ENCODE measurements at regions not wholly inside any gene's neighbourhood (a gene's known extent, or its start where the extent isn't known, plus 50 kb on each side); places are given as distances from the start of the nearest gene placed in this dataset.

DNA sequence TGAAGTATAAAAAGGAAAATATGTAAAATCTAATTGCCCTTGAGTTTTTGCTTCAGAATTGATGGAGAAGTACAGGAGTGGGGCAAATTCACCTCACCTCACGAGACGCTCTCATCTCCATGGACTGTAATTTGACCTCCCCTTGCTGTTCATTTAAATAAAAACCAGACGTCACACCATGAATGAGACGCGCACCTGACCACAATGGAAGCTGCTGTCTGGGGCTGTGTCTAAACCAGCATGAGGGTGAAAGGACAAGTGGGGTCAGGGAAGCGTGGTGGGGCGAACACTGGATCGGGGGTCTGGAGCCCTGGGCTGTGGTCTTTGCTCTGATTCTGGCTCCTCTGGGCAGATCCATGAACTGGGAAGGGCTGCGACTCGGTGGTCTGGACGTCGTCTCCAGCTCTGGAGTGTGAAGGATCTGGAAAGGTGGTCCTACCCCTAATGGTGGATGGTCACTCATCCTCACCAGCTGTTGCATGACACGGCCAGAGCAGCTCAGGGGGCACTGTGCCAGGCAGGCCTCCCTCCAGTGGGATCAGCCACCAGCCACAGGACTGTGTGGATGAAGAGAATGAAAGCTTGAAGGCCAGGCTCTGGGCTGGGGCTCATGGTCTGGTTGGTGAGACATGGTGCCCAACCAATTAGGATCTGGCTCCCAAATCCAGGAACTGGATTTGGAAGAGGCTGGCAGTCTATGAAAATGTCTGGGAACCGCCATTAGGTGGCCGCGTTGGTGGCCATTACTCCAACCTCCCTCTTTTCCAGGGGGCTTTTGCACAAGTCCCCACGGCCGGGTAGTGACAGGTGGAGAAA lies 728.6 kb downstream of the PTPRU start:
- TF ChIP-seq, protein P1, sequence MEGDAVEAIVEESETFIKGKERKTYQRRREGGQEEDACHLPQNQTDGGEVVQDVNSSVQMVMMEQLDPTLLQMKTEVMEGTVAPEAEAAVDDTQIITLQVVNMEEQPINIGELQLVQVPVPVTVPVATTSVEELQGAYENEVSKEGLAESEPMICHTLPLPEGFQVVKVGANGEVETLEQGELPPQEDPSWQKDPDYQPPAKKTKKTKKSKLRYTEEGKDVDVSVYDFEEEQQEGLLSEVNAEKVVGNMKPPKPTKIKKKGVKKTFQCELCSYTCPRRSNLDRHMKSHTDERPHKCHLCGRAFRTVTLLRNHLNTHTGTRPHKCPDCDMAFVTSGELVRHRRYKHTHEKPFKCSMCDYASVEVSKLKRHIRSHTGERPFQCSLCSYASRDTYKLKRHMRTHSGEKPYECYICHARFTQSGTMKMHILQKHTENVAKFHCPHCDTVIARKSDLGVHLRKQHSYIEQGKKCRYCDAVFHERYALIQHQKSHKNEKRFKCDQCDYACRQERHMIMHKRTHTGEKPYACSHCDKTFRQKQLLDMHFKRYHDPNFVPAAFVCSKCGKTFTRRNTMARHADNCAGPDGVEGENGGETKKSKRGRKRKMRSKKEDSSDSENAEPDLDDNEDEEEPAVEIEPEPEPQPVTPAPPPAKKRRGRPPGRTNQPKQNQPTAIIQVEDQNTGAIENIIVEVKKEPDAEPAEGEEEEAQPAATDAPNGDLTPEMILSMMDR (optimal IDR thresholded peaks at IDR 0.05 in 1 of 3, IDR thresholded peaks at IDR 0.05 in 1 of 3, conservative IDR thresholded peaks at IDR 0.05 in 1 of 3; ENCODE audit: extremely low read depth in 1 of 3, insufficient read depth in 2 of 3, low read length in 3 of 3): no peak
- TF ChIP-seq EZH2 (IDR thresholded peaks at IDR 0.05; ENCODE audit: low read length): no peak
- Histone ChIP-seq H4K20me1 (ENCODE audit: control insufficient read depth, extremely low read depth, insufficient read depth, low read length) (no peaks in the 10 kb centered on the region), H3K79me2 (ENCODE audit: control insufficient read depth, insufficient read depth, low read length) (no peaks in the 10 kb centered on the region), H3K4me3 (ENCODE audit: control insufficient read depth in 2 of 3, extremely low read depth in 1 of 3, insufficient read depth in 2 of 3, low read depth in 1 of 3, low read length in 3 of 3) (no peak overlapping the region), H3K4me2 (ENCODE audit: control insufficient read depth, extremely low read depth, insufficient read depth, low read depth, low read length) (no peak overlapping the region), H3K9ac (ENCODE audit: control insufficient read depth, extremely low read depth, insufficient read depth, low read length) (no peak overlapping the region), H3K36me3 (ENCODE audit: control insufficient read depth in 2 of 2, extremely low read depth in 1 of 2, insufficient read depth in 2 of 2, low read length in 2 of 2) (no peaks in the 10 kb centered on the region), H3K27ac (ENCODE audit: control insufficient read depth, insufficient read depth, low read length) (no peak overlapping the region), H3K9me1 (ENCODE audit: control insufficient read depth, extremely low read depth, insufficient read depth, low read length) (no peaks in the 10 kb centered on the region), H2AFZ (ENCODE audit: control insufficient read depth, low read length) (no peak overlapping the region), H3K4me1 (ENCODE audit: control insufficient read depth, extremely low read depth, insufficient read depth, low read length) (no peaks in the 10 kb centered on the region), H3K9me3 (ENCODE audit: control insufficient read depth, low read depth, low read length) (peaks cover 5% of the 10 kb centered on the region), H3K27me3 (ENCODE audit: control insufficient read depth, extremely low read depth, insufficient read depth, low read length) (peaks cover 23% of the 10 kb centered on the region)
- FAIRE-seq: no peak
- no peak for DNase-seq (ENCODE audit: low read depth, low spot score)
- dilution Hi-C loops (cut with MboI; ENCODE audit: extremely low pct_ligation_motif_present, low sequenced_read_pairs): no loop called here

DNA sequence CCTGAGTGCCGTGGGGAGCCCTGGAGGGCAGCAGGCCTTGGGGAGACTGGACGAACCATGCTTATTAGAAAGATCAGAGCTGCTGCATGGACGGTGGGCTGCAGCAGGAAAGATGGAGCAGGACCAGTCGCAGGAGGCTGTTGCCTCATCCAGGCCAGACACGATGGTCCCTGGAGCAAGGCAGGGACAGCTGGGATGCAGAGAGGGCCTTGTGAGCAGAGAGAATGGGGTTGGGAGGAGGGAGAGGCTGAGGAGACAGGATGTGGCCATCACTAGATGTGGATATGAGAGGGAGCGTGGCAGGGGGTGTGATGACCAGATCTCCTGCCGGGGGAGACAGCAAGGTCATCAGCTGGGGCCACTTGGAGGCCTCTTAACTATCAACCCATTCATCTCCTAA lies 727.6 kb downstream of the PTPRU start:
- Histone ChIP-seq H3K36me3 (ENCODE audit: control insufficient read depth in 2 of 2, extremely low read depth in 1 of 2, insufficient read depth in 2 of 2, low read length in 2 of 2) (no peaks in the 10 kb centered on the region), H4K20me1 (ENCODE audit: control insufficient read depth, extremely low read depth, insufficient read depth, low read length) (no peaks in the 10 kb centered on the region), H3K4me2 (ENCODE audit: control insufficient read depth, extremely low read depth, insufficient read depth, low read depth, low read length) (no peak overlapping the region), H3K79me2 (ENCODE audit: control insufficient read depth, insufficient read depth, low read length) (no peaks in the 10 kb centered on the region), H3K4me1 (ENCODE audit: control insufficient read depth, extremely low read depth, insufficient read depth, low read length) (no peaks in the 10 kb centered on the region), H3K9me1 (ENCODE audit: control insufficient read depth, extremely low read depth, insufficient read depth, low read length) (no peaks in the 10 kb centered on the region), H2AFZ (ENCODE audit: control insufficient read depth, low read length) (no peak overlapping the region), H3K4me3 (ENCODE audit: control insufficient read depth in 2 of 3, extremely low read depth in 1 of 3, insufficient read depth in 2 of 3, low read depth in 1 of 3, low read length in 3 of 3) (no peak overlapping the region), H3K27ac (ENCODE audit: control insufficient read depth, insufficient read depth, low read length) (no peak overlapping the region), H3K27me3 (ENCODE audit: control insufficient read depth, extremely low read depth, insufficient read depth, low read length) (peaks cover 23% of the 10 kb centered on the region), H3K9me3 (ENCODE audit: control insufficient read depth, low read depth, low read length) (no peaks in the 10 kb centered on the region), H3K9ac (ENCODE audit: control insufficient read depth, extremely low read depth, insufficient read depth, low read length) (no peak overlapping the region)
- TF ChIP-seq, protein P1 (optimal IDR thresholded peaks at IDR 0.05 in 1 of 3, IDR thresholded peaks at IDR 0.05 in 1 of 3, conservative IDR thresholded peaks at IDR 0.05 in 1 of 3; ENCODE audit: extremely low read depth in 1 of 3, insufficient read depth in 2 of 3, low read length in 3 of 3): no peak
- no peak for TF ChIP-seq EZH2 (IDR thresholded peaks at IDR 0.05; ENCODE audit: low read length)
- dilution Hi-C loops (cut with MboI; ENCODE audit: extremely low pct_ligation_motif_present, low sequenced_read_pairs): no loop called here
- DNase-seq (ENCODE audit: low read depth, low spot score): no peak
- FAIRE-seq: no peak

Data from keratinocyte (primary cell).